Nephron (organoid): ENCODE measurements at regions not wholly inside any gene's neighbourhood (a gene's known extent, or its start where the extent isn't known, plus 50 kb on each side); places are given as distances from the start of the nearest gene placed in this dataset.

ENCODE experiments used
- H3K27ac Mint-ChIP-seq, 3 experiments: 2 replicates each; pipeline ENCODE4 v1.8.0; 2020; ENCODE audit warnings: mixed read lengths in 3 of 3, mild to moderate bottlenecking in 2 of 3, moderate library complexity in 1 of 3
- H3K27me3 Mint-ChIP-seq: 2 replicates; pipeline ENCODE4 v1.8.0; 2021; ENCODE audit warnings: low read depth, mild to moderate bottlenecking, moderate library complexity, mixed read lengths
- H3K36me3 Mint-ChIP-seq: 2 replicates; pipeline ENCODE4 v1.8.0; 2020; ENCODE audit warnings: low read depth, mixed read lengths
- H3K4me1 Mint-ChIP-seq: 2 replicates; pipeline ENCODE4 v1.8.0; 2020; ENCODE audit warnings: mixed read lengths
- H3K4me3 Mint-ChIP-seq, 3 experiments: 2 replicates each; pipeline ENCODE4 v1.8.0; 2020; ENCODE audit warnings: mild to moderate bottlenecking in 3 of 3, mixed read lengths in 3 of 3, moderate library complexity in 2 of 3
- H3K9me3 Mint-ChIP-seq: 2 replicates; pipeline ENCODE4 v1.8.0; 2020; ENCODE audit warnings: mixed read lengths
- CTCF ChIP-seq, 3 experiments: fragments of 200-600 bp; sonication (generic); IDR thresholded peaks; one replicate each; pipeline ENCODE4 v1.5.0; 2021; ENCODE audit warnings: antibody characterized with exemption in 3 of 3; ENCODE audit not compliant: unreplicated experiment in 3 of 3

GRCh38 chr15:93417156-93417555 is 328.1 kb upstream of the RGMA start:
- no peak overlapping the region for H3K27ac Mint-ChIP-seq
- H3K27me3 Mint-ChIP-seq = peaks cover 22% of the 10 kb centered on the region
- H3K9me3 Mint-ChIP-seq = no peaks in the 10 kb centered on the region
- H3K4me1 Mint-ChIP-seq = peaks cover 8% of the 10 kb centered on the region
- no peaks in the 10 kb centered on the region for H3K36me3 Mint-ChIP-seq
- no peak overlapping the region for H3K4me3 Mint-ChIP-seq
- no peak for TF ChIP-seq CTCF (IDR thresholded peaks at IDR 0.05; ENCODE audit: unreplicated experiment in 3 of 3)

- no peak for TF ChIP-seq CTCF (IDR thresholded peaks at IDR 0.05; ENCODE audit: unreplicated experiment in 3 of 3)
- Mint-ChIP-seq H3K9me3 (no peaks in the 10 kb centered on the region), H3K27ac (no peak overlapping the region), H3K36me3 (no peaks in the 10 kb centered on the region), H3K4me1 (peaks cover 8% of the 10 kb centered on the region), H3K27me3 (peaks cover 22% of the 10 kb centered on the region), H3K4me3 (no peak overlapping the region)
Observed at GRCh38 chr15:93415576-93415975, 326.6 kb upstream of the RGMA start.

- Mint-ChIP-seq H3K36me3 (no peaks in the 10 kb centered on the region), H3K27ac (no peak overlapping the region), H3K4me1 (peaks cover 8% of the 10 kb centered on the region), H3K4me3 (no peak overlapping the region), H3K27me3 (peaks cover 22% of the 10 kb centered on the region), H3K9me3 (no peaks in the 10 kb centered on the region)
- TF ChIP-seq CTCF (IDR thresholded peaks at IDR 0.05; ENCODE audit: unreplicated experiment in 3 of 3) = no peak
Observed at GRCh38 chr15:93414576-93415231, 325.7 kb upstream of the RGMA start.

GRCh38 chr15:93413745-93414144 is 324.7 kb upstream of the RGMA start:
- Mint-ChIP-seq H3K4me1 (peaks cover 8% of the 10 kb centered on the region), H3K27me3 (peaks cover 22% of the 10 kb centered on the region), H3K27ac (no peak overlapping the region), H3K36me3 (no peaks in the 10 kb centered on the region), H3K4me3 (no peak overlapping the region), H3K9me3 (no peaks in the 10 kb centered on the region)
- TF ChIP-seq CTCF (IDR thresholded peaks at IDR 0.05; ENCODE audit: unreplicated experiment in 3 of 3) = no peak

- Mint-ChIP-seq H3K4me1 (no peaks in the 10 kb centered on the region), H3K36me3 (no peaks in the 10 kb centered on the region)
- no peak for TF ChIP-seq CTCF (IDR thresholded peaks at IDR 0.05; ENCODE audit: unreplicated experiment in 3 of 3)
Observed at GRCh38 chr15:93399121-93399520, 310.1 kb upstream of the RGMA start.

GRCh38 chr15:93389211-93389610 is 300.2 kb upstream of the RGMA start:
- Mint-ChIP-seq H3K36me3 (no peaks in the 10 kb centered on the region), H3K9me3 (peaks cover 15% of the 10 kb centered on the region), H3K27ac (no peak overlapping the region), H3K4me3 (no peak overlapping the region), H3K4me1 (no peaks in the 10 kb centered on the region), H3K27me3 (peaks cover 3% of the 10 kb centered on the region)
- no peak for TF ChIP-seq CTCF (IDR thresholded peaks at IDR 0.05; ENCODE audit: unreplicated experiment in 3 of 3)

More at GRCh38 chr15:93399121-93399520, 310.1 kb upstream of the RGMA start:
- Mint-ChIP-seq H3K27me3 (no peaks in the 10 kb centered on the region), H3K4me3 (no peak overlapping the region), H3K27ac (no peak overlapping the region), H3K9me3 (peaks cover 32% of the 10 kb centered on the region)
